ENCODE measurements at regions not wholly inside any gene's neighbourhood (a gene's known extent, or its start where the extent isn't known, plus 50 kb on each side); places are given as distances from the start of the nearest gene placed in this dataset.

GRCh38 chr1:102178480-102178879 lies 181.8 kb upstream of the OLFM3 start:
- no peak for DNase-seq
- TF ChIP-seq CTCF (IDR thresholded peaks at IDR 0.05; ENCODE audit: borderline replicate concordance), result no peak
- no peaks in the 10 kb centered on the region for H3K4me1 ChIP-seq
- no peaks in the 10 kb centered on the region for H3K36me3 ChIP-seq
- no peak overlapping the region for H3K27ac ChIP-seq (replicated peaks)
- H3K9me3 ChIP-seq (replicated peaks), result no peaks in the 10 kb centered on the region
- no peak overlapping the region for H3K4me3 ChIP-seq
- H3K27me3 ChIP-seq (ENCODE audit: low read depth), result no peaks in the 10 kb centered on the region
- intact Hi-C loops (cut with micrococcal nuclease), result no loop called here

- no peaks in the 10 kb centered on the region for H3K27me3 ChIP-seq (ENCODE audit: low read depth)
- no peak for DNase-seq
- no peaks in the 10 kb centered on the region for H3K4me1 ChIP-seq
- no peaks in the 10 kb centered on the region for H3K9me3 ChIP-seq (replicated peaks)
- no peak overlapping the region for H3K4me3 ChIP-seq
- intact Hi-C loops (cut with micrococcal nuclease), result no loop called here
- TF ChIP-seq CTCF (IDR thresholded peaks at IDR 0.05; ENCODE audit: borderline replicate concordance), result no peak
- H3K27ac ChIP-seq (replicated peaks), result no peak overlapping the region
- no peaks in the 10 kb centered on the region for H3K36me3 ChIP-seq
Measured at GRCh38 chr1:102174259-102174863, 177.6 kb upstream of the OLFM3 start.

GRCh38 chr1:102172200-102172599 lies 175.5 kb upstream of the OLFM3 start:
- DNase-seq, result no peak
- no peak for TF ChIP-seq CTCF (IDR thresholded peaks at IDR 0.05; ENCODE audit: borderline replicate concordance)
- no peaks in the 10 kb centered on the region for H3K36me3 ChIP-seq
- no peak overlapping the region for H3K4me3 ChIP-seq
- no peaks in the 10 kb centered on the region for H3K9me3 ChIP-seq (replicated peaks)
- intact Hi-C loops (cut with micrococcal nuclease), result no loop called here
- H3K27me3 ChIP-seq (ENCODE audit: low read depth), result no peaks in the 10 kb centered on the region
- H3K4me1 ChIP-seq, result no peaks in the 10 kb centered on the region
- H3K27ac ChIP-seq (replicated peaks), result no peak overlapping the region

- H3K9me3 ChIP-seq (replicated peaks), result no peaks in the 10 kb centered on the region
- no peaks in the 10 kb centered on the region for H3K4me1 ChIP-seq
- intact Hi-C loops (cut with micrococcal nuclease), result no loop called here
Measured at GRCh38 chr1:102163799-102164198, 167.1 kb upstream of the OLFM3 start.

GRCh38 chr1:102151242-102151641 lies 154.5 kb upstream of the OLFM3 start:
- no peak for DNase-seq
- intact Hi-C loops (cut with micrococcal nuclease), result no loop called here
- H3K9me3 ChIP-seq (replicated peaks), result no peaks in the 10 kb centered on the region
- TF ChIP-seq CTCF (IDR thresholded peaks at IDR 0.05; ENCODE audit: borderline replicate concordance), result no peak
- no peaks in the 10 kb centered on the region for H3K36me3 ChIP-seq
- H3K4me3 ChIP-seq, result no peak overlapping the region
- H3K27ac ChIP-seq (replicated peaks), result no peak overlapping the region
- no peaks in the 10 kb centered on the region for H3K27me3 ChIP-seq (ENCODE audit: low read depth)
- H3K4me1 ChIP-seq, result no peaks in the 10 kb centered on the region

More at GRCh38 chr1:102163799-102164198, 167.1 kb upstream of the OLFM3 start:
- no peaks in the 10 kb centered on the region for H3K36me3 ChIP-seq
- H3K27ac ChIP-seq (replicated peaks), result no peak overlapping the region
- no peak for TF ChIP-seq CTCF (IDR thresholded peaks at IDR 0.05; ENCODE audit: borderline replicate concordance)
- no peak overlapping the region for H3K4me3 ChIP-seq
- DNase-seq, result no peak
- H3K27me3 ChIP-seq (ENCODE audit: low read depth), result no peaks in the 10 kb centered on the region

Measured in left ventricle myocardium inferior (tissue), 1 donor.